DMS153 treated with DMSO at 0.1 percent for 48 hours (cell line): ENCODE measurements at regions not wholly inside any gene's neighbourhood (a gene's known extent, or its start where the extent isn't known, plus 50 kb on each side); places are given as distances from the start of the nearest gene placed in this dataset.

ENCODE experiments used
- DNase-seq: peaks from one replicate; lab custom pipeline; 2025; ENCODE audit not compliant: unreplicated experiment; lab: John Stamatoyannopoulos, UW

DNA sequence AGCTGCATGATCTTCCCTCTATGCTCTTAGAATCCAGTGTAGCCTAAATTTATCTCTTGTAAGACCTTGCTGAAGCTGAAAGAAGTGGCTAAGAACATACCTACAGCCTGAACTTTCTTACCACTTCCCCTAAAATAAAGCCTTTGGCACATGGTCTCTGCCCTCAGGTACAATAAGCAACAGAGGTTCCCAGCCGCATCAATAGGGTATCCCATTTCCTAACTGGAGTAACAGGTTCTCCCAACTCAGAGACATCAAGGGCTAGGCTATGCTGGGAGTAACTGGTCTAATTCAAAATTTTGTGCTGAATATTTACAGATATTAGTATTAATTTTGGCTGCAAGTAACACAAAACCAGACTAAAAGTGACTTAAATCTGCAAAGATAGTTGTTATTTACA, 335.8 kb upstream of the TRPC7 start:
- no peak for DNase-seq

GRCh38 chr5:136699651-136700050, 334.3 kb upstream of the TRPC7 start:
- DNase-seq = no peak

DNA sequence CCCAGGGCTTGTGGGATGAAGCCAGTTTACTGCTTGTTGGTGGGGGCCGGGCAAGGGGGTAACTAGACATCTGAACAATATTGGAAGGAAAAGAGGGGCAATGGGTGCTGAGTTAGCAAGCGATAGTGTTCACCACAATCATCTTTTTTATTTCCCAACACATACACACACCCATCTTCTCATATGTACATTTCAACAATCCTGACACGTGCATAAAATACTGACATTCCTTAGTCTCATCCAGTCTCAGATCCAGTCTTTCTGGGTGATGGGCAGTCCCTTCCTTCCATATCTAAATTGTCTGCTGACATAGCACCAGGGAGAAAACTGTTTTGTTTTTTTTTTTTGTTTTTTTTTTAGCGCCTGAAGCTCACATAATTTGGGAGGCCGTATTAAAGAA, 333.6 kb upstream of the TRPC7 start:
- no peak for DNase-seq

DNA sequence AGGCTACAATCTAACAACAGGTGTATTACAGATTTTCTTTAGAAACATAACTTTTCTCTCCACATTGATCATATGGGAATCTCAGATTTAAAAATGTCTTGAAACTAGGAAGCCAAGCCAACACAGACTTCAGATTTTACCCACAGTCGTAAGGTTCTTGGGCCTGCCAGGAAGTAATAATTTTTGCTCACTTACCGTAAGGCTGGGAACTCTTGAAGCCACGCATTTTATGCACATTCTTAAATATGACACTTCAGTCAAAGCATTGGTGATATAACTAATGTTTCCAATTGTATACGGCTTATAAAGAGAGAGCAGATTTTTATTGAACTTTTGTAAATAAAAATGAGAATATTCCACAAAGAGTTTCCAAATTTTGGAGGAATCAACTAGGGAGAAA, 328.9 kb upstream of the TRPC7 start:
- no peak for DNase-seq

- DNase-seq = no peak
Observed at GRCh38 chr5:136689552-136689951, 324.2 kb upstream of the TRPC7 start.

DNA sequence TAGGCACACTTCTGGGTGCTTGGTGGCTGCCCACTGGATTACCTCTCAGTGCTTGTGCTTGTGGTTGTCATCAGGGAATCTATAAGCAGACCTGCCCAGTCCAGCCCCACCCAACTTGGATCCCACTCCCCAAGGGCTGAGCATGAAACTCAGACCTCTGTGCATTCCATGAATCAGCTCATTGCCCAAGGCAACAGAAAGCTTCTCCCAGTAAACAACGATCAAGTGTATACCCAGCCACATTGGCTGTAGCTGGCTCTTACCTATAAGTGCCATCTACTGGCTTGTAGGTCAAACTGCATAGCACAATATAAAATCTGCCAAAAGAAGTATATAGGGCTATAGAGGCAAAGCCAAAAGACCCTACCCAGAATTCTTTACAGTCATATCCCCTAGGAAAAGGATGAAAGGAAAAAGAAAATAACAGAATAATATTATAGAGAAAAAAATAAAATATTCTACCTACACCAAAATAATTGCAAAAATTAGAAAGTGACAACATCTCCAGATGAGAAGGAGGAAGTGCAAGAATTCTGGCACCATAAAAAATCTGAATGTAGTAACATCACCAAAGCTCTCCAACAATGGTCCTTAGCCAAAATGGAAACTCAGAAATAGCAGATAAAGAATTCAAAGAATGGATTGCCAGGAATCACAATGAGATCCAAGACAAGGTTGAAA, 321.0 kb upstream of the TRPC7 start:
- DNase-seq = no peak

DNA sequence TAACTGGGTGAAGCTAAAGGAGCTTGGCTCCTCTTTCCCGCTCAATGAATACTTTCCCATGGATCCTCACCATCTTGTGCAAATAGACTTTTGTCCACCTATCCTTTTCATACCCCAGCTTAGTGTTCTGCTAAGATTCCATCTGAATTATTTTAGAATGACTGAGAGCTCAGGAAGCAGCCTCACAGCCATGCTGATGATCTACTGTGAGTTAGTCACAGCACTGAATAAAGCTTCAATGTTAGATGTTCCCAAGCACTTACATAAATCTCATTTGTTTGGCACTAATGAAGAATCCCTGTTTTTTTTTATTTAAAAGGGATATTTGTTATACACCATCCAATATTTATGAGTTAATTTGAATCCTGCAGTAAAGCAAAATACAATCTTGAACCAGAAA, 317.6 kb upstream of the TRPC7 start:
- no peak for DNase-seq

DNA sequence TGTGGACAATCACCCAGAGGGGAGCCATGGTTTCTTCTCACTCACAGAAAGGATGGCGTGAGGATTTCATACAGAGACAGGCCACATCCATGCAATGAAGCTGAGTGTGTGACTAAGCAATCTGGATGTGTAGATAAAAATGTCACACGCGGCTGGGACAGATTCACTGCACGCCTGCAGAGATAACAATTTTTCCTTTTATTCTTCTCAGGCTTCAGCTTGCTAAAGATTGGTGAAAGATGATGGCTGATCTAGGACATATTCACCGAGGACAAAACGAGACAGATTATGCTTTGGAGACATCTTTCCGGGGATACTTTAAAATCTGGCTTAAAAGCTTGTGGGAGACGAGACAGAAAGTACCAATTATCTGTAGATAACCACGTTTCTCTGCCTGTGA, 313.9 kb upstream of the TRPC7 start:
- no peak for DNase-seq

- no peak for DNase-seq
Observed at GRCh38 chr5:136677217-136677616, 311.9 kb upstream of the TRPC7 start.

DNA sequence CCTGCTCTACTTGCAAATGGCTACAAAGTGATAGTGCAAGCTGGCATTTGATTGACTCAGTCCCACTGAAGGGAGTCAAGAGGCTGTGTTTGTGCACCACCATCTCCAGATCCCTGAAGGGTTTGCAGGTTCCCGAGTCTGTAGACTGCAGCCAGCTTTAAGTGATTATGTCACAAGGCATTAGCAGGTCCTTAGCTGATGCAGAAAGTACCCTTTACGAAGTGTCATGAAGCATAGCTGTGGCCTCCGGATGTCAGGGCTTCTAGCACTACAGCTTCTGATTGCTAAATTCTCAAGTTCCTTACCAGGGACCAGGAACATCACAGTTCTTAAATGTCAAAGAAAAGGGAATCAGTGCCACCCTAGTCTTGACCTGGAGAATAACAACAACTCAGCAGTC, 311.3 kb upstream of the TRPC7 start:
- no peak for DNase-seq

GRCh38 chr5:136675769-136676168, 310.4 kb upstream of the TRPC7 start:
- no peak for DNase-seq

- no peak for DNase-seq
Observed at GRCh38 chr5:136674178-136674577, 308.8 kb upstream of the TRPC7 start.

DNA sequence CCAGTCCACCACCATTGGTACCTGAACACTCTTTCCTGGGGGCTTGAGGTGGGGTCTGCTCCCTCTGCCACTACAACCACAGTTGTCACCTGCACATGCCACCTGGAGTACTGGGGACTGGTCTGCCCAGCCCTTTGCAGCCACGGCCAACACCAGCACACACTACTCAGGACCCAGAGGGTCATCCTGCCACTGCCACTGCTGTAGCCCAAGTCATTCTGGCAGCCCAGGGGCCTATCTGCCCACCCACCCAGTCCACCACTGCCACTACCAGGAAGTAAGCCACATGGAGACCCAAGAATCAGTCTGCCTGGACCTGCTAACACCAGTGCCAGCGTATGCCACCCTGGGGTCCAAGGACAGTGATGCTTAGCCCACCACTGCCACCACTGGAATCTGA, 302.4 kb upstream of the TRPC7 start:
- no peak for DNase-seq

GRCh38 chr5:136666970-136667620, 301.8 kb upstream of the TRPC7 start:
- DNase-seq = no peak

DNA sequence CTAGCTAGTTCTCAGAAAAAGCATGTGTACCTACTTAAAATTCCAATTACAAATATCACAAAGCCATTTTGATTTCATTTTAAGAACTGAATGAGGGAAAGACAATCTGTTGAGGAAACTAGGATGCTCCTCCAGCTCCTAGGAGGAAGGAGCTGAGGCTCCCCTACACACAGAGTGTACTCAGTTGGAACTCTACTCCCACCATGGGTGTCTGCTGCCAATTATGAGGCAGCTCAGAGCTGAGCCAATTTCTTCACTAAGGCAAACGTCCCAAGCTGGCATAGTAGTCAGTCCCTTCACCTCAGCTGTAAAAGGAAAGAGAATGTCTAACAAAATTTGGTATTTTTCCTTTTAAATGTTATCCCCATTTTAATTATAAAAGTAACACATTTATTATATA, 300.0 kb upstream of the TRPC7 start:
- no peak for DNase-seq

- DNase-seq = no peak
Observed at GRCh38 chr5:136661026-136661425, 295.7 kb upstream of the TRPC7 start.

DNA sequence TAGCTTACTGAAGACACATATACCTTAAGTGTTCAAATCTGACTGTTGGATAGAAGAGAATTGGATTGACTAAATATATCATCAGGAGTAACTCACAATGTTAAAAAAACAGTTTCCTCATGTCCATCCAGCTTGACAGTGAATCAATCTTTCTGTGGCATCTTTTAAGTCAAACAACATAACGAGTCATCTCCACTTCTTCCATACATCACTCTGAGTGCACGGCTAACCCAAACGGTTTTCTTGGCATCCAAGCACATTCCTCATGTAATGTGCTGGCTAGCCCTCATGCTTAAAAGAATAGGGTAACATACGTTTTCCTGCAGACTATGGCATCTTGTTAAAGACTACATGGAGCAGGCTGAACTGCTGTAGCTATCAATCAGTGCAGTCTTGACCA, 291.5 kb upstream of the TRPC7 start:
- no peak for DNase-seq

GRCh38 chr5:136655468-136655867, 290.1 kb upstream of the TRPC7 start:
- no peak for DNase-seq

GRCh38 chr5:136646915-136647314, 281.6 kb upstream of the TRPC7 start:
- DNase-seq = no peak

DNA sequence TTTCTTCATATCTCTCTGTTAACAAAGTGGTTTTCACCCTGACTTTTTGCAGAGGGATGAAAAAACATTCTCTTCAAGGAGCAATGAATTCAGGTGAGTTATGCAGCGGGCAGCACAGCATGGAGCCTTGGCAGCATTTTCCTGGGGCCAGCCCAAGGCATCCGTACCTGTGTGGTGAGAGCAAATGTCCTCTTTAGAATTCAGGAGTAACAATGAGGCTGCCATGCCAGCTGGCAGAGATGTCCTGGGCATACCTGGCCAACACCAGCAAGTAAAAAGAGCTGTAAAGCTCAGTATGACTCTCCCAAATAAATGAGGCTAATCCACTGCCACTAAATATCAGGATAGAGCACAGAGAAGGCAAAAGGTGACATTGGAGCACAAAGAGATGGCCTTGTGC, 277.6 kb upstream of the TRPC7 start:
- DNase-seq = no peak

DNA sequence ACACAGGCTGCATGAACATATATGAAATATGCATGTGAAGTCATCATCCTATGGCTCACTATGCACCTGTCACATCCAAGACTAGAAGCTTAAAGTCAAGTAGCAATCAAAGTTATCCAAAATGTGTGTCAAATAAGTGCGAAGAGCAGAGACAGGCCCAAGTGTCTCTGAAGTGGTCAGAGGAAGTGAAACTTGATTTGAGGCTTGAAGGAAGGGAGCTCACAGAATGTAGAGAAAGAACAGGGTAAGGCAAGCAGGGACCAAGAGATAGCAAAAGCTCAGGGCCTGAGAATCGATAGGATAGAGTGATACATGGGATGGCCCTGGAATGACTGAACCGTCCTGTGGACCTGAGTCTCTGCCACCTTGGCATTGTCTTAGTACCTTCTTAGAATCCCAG, 274.3 kb upstream of the TRPC7 start:
- no peak for DNase-seq

DNA sequence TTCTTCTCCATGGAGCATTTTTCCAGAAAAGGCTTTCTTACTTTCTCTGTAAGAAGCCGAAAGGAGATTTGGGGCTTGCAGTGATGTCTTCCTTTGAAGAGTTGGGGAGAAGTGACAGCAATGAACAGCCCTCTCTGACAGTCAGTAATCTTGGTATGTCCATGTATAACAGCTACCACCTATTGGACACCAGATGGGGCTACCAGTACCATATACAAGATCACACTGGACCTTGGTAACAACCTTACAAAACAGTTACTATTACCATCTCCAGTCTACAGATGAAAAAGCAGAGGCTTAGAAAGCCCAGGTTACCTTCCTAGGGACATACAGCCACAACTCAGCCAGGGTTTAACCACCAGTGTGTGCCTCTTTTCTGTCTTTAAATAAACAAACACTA, 272.7 kb upstream of the TRPC7 start:
- DNase-seq = no peak

DNA sequence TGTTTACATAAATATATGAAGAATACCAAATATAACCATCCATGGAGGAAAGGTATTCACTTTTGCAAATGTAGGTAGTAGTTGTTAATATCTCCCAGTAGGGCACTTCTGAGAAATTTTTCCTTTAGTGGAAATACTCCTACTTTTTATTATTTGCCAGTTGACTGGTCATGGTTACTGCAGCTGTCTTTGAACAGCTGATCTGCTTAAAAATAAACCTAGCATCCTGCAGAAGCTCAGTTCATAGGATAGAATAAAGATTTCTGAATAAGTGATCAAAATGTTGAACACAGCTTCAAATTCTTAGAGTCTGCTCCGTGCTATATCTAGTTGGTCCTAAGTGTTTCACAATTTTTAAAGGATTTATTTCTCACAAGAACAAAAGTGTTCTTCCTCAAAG, 270.7 kb upstream of the TRPC7 start:
- no peak for DNase-seq
